ENCODE measurements at regions not wholly inside any gene's neighbourhood (a gene's known extent, or its start where the extent isn't known, plus 50 kb on each side); places are given as distances from the start of the nearest gene placed in this dataset.
A peak's percentile ranks its signal among the peaks of the same experiment; 100 is the strongest.

DNA sequence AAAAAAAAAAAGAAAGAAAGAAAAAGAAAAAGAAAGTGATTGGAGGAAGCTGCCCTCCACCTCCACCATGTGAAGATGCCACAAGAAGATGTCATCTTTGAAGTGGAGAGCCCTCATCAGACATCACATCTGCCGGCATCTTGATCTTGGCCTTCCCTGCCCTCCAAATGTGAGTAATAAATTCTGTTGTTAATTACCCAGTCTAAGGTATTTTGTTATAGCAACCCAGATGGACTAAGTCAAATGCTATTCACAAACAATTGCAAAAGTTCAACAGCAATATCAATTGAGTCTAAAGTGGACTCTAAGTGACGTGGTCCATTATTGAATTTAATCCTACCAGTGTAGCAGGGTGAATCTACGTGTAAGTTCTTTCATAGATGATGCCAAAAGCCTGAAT lies 55.9 kb upstream of the NUP160 start:
- in situ Hi-C loops (cut with MboI; ENCODE audit: low sequenced_read_pairs, unreplicated experiment) = no loop called here
- TF ChIP-seq, protein P1, sequence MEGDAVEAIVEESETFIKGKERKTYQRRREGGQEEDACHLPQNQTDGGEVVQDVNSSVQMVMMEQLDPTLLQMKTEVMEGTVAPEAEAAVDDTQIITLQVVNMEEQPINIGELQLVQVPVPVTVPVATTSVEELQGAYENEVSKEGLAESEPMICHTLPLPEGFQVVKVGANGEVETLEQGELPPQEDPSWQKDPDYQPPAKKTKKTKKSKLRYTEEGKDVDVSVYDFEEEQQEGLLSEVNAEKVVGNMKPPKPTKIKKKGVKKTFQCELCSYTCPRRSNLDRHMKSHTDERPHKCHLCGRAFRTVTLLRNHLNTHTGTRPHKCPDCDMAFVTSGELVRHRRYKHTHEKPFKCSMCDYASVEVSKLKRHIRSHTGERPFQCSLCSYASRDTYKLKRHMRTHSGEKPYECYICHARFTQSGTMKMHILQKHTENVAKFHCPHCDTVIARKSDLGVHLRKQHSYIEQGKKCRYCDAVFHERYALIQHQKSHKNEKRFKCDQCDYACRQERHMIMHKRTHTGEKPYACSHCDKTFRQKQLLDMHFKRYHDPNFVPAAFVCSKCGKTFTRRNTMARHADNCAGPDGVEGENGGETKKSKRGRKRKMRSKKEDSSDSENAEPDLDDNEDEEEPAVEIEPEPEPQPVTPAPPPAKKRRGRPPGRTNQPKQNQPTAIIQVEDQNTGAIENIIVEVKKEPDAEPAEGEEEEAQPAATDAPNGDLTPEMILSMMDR (IDR thresholded peaks at IDR 0.05; ENCODE audit: borderline replicate concordance, control extremely low read depth, extremely low read depth, insufficient read depth, missing control alignments) = no peak
- DNase-seq (ENCODE audit: low spot score) = no peak

DNA sequence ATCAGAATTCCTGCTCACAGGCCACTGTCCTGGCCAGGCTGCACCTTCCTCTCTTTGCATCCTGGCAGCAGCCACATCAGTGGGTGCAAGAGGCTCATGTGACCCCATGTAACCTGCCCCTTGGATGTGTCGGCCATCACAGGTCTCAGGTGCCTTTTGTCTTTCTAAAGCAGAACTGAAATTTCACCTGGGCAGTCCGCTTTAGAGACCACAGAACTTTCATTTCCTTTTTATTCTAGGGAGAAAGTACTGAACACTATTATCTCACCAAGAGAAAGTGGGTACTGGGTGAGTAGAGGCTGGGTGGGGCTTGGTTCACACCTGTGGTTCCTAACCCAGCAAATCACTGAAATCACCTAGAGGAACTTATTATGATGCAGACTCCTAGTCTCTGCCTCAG lies 51.7 kb upstream of the NUP160 start:
- peak; percentile 67 for DNase-seq (ENCODE audit: low spot score)
- in situ Hi-C loops (cut with MboI; ENCODE audit: low sequenced_read_pairs, unreplicated experiment) = no loop called here
- TF ChIP-seq, protein P1 (IDR thresholded peaks at IDR 0.05; ENCODE audit: borderline replicate concordance, control extremely low read depth, extremely low read depth, insufficient read depth, missing control alignments) = no peak
